PC-3 (cell line): ENCODE measurements at regions not wholly inside any gene's neighbourhood (a gene's known extent, or its start where the extent isn't known, plus 50 kb on each side); places are given as distances from the start of the nearest gene placed in this dataset.

Experiments
- ATAC-seq: fragments of 200-7000 bp; cut with Tn5 transposase; 2 replicates; pipeline ENCODE4 v1.9.1; 2020; ENCODE audit warnings: mild to moderate bottlenecking, moderate library complexity
- BruUV-seq: library from RNA; stranded (reverse); fragments of 400-500 nt; replicated peaks from 2 replicates; lab custom pipeline; 2021; lab: Mats Ljungman, UMichigan
- CTCF ChIA-PET: fragments of 300-600 bp; sonication (Branson Sonifier 250); formaldehyde crosslinking; loops from one replicate; lab custom pipeline; 2022; ENCODE audit warnings: antibody characterized with exemption; lab: Charles Lee
- POLR2A ChIA-PET: fragments of 300-600 bp; sonication (Branson Sonifier 250); formaldehyde crosslinking; loops from one replicate; lab custom pipeline; 2022; ENCODE audit warnings: antibody characterized with exemption; ENCODE audit not compliant: unreplicated experiment; lab: Charles Lee
- DNase-seq: peaks from one replicate; pipeline ENCODE4 v3.0.0-alpha.2; 2015
- H2AFZ ChIP-seq: fragments of 300-600 bp; sonication (generic); 2 replicates; pipeline ENCODE4 v1.6.0; 2016; ENCODE audit warnings: antibody characterized with exemption, low read length
- H3F3A ChIP-seq: fragments of 300-600 bp; sonication (generic); one replicate; pipeline ENCODE4 v1.6.0; 2017; ENCODE audit warnings: antibody characterized with exemption, low read length, control low read depth, mild to moderate bottlenecking; ENCODE audit not compliant: unreplicated experiment
- H3K27ac ChIP-seq: fragments of 300-600 bp; sonication (generic); 2 replicates; pipeline ENCODE4 v1.5.1; 2016; ENCODE audit warnings: mild to moderate bottlenecking, low read length
- H3K27me3 ChIP-seq: fragments of 300-600 bp; sonication (generic); 2 replicates; pipeline ENCODE4 v1.6.1; 2016; ENCODE audit warnings: low read length, mixed read lengths
- H3K36me3 ChIP-seq: fragments of 300-600 bp; sonication (generic); 2 replicates; pipeline ENCODE4 v1.6.1; 2016; ENCODE audit warnings: low read depth, mixed run types, low read length, mixed read lengths
- H3K4me1 ChIP-seq: fragments of 300-600 bp; sonication (generic); 2 replicates; pipeline ENCODE4 v1.5.1; 2016; ENCODE audit warnings: low read length; ENCODE audit not compliant: insufficient read depth
- H3K4me2 ChIP-seq: fragments of 300-600 bp; sonication (generic); 2 replicates; pipeline ENCODE4 v1.6.0; 2016; ENCODE audit warnings: low read length
- H3K4me3 ChIP-seq: fragments of 300-600 bp; sonication (generic); 2 replicates; pipeline ENCODE4 v1.5.1; 2016; ENCODE audit warnings: mild to moderate bottlenecking, low read length, mixed read lengths
- H3K79me2 ChIP-seq: fragments of 300-600 bp; sonication (generic); 2 replicates; pipeline ENCODE4 v1.6.1; 2017; ENCODE audit warnings: low read length, mixed read lengths
- H3K9ac ChIP-seq: fragments of 300-600 bp; sonication (generic); 2 replicates; pipeline ENCODE4 v1.6.0; 2016; ENCODE audit warnings: mild to moderate bottlenecking, low read length
- H3K9me2 ChIP-seq: fragments of 300-600 bp; sonication (generic); replicated peaks from 2 replicates; pipeline ENCODE4 v1.6.1; 2016; ENCODE audit warnings: mixed run types, low read length, mixed read lengths
- H3K9me3 ChIP-seq: fragments of 300-600 bp; sonication (generic); 2 replicates; pipeline ENCODE4 v1.6.1; 2016; ENCODE audit warnings: low read length, mixed read lengths
- H4K20me1 ChIP-seq: fragments of 300-600 bp; sonication (generic); 2 replicates; pipeline ENCODE4 v1.6.1; 2016; ENCODE audit warnings: low read length, mixed read lengths
- CTCF ChIP-seq: fragments of 300-600 bp; sonication (generic); conservative IDR thresholded peaks from 2 replicates; pipeline ENCODE4 v1.5.1; 2017; ENCODE audit warnings: antibody characterized with exemption, low read depth, mild to moderate bottlenecking, low read length
- EZH2 ChIP-seq: fragments of 300-600 bp; sonication (generic); IDR thresholded peaks from one replicate; pipeline ENCODE4 v1.6.1; 2017; ENCODE audit warnings: antibody characterized with exemption, mild to moderate bottlenecking, low read length; ENCODE audit not compliant: unreplicated experiment
- EZH2phosphoT487 ChIP-seq: fragments of 300-600 bp; sonication (generic); IDR thresholded peaks from 2 replicates; pipeline ENCODE4 v1.6.1; 2018; ENCODE audit warnings: mild to moderate bottlenecking, antibody characterized with exemption, low read length, borderline replicate concordance
- intact Hi-C: fragments of 100-400 bp; cut with micrococcal nuclease; formaldehyde crosslinking; loops from 2 replicates; pipeline ENCODE4 v1.9.0; 2023

DNA sequence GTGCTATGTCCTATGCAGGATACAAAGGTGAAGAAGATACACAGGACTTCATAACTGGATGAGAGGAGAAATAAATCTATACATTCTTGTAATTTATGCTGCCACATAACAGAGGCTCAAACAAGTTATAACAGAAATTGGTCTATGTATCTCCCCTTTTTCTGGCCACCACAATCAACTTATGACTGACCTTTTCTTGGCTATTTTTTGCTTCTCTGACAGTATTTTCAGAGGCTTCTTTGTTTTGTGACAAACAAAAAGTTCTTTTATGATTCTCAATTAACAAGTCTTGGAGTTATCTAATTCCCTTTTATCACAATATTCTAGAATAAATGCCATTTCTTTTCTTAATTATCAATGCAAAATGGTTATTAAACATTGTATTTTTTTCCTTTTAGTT lies 953.0 kb upstream of the ZWINT start:
- Histone ChIP-seq H3K27me3 (no peaks in the 10 kb centered on the region), H3K4me1 (no peaks in the 10 kb centered on the region), H3K9me2 (no peaks in the 10 kb centered on the region), H3F3A (no peaks in the 10 kb centered on the region), H3K79me2 (no peaks in the 10 kb centered on the region), H2AFZ (no peak overlapping the region), H3K4me3 (no peak overlapping the region), H3K27ac (no peak overlapping the region), H3K9me3 (no peaks in the 10 kb centered on the region), H3K36me3 (no peaks in the 10 kb centered on the region), H4K20me1 (no peaks in the 10 kb centered on the region), H3K4me2 (no peak overlapping the region), H3K9ac (no peak overlapping the region)
- ATAC-seq (no peak), DNase-seq (no peak)
- POLR2A ChIA-PET, result no interaction called here
- no TSS peak for BruUV-seq
- TF ChIP-seq EZH2 (no peak), CTCF (no peak), EZH2phosphoT487 (no peak)
- CTCF ChIA-PET, result no interaction called here
- intact Hi-C loops, result no loop called here

DNA sequence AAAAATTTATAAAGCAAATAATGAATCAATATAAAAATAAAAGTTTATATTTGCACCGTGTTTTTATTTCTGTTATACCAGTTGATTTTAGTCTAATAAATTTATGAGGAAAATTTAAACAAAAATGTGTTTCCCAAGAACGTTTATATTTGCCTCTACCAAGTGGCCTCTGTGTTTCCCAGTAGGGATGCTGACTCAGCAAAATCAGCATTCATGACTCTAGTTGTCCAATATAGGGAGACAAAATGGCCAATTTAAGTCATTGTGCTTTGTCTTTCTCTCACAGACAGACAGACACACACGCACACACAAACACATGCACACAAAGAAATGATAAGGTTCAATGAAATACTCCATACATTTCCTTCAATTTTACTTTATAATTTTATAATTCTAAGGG lies 942.5 kb upstream of the ZWINT start:
- Histone ChIP-seq H3K36me3 (no peaks in the 10 kb centered on the region), H3K27ac (no peak overlapping the region), H3F3A (no peaks in the 10 kb centered on the region), H3K9me3 (0 out of 2 replicates have a peak, but pooled peaks cover 6% of the 10 kb centered on the region), H3K4me3 (no peak overlapping the region), H2AFZ (no peak overlapping the region), H4K20me1 (no peaks in the 10 kb centered on the region), H3K9ac (no peak overlapping the region), H3K27me3 (no peaks in the 10 kb centered on the region), H3K9me2 (no peaks in the 10 kb centered on the region), H3K4me2 (no peak overlapping the region), H3K79me2 (no peaks in the 10 kb centered on the region), H3K4me1 (no peaks in the 10 kb centered on the region)
- DNase-seq (no peak), ATAC-seq (no peak)
- no TSS peak for BruUV-seq
- TF ChIP-seq EZH2phosphoT487 (no peak), EZH2 (no peak), CTCF (no peak)
- CTCF ChIA-PET, result no interaction called here
- POLR2A ChIA-PET, result no interaction called here
- intact Hi-C loops, result no loop called here

DNA sequence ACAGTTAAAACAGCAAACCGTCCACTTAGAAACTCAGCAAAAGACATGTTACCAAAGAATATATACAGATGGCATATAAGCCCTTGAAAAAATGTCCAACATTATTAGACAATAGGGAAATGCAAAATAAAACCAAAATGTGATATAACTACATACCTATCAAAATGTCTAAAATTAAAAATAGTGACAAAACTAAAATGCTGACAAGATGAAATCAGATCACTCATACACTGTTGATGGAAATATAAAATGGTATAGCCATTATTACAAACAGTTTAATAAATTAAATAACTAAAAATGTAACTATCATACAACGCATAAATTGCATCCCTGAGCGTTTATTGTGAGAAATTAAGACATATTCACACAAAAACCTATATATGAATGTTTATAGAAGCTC lies 939.7 kb upstream of the ZWINT start:
- Histone ChIP-seq H3K9me2 (no peaks in the 10 kb centered on the region), H3K27ac (no peak overlapping the region), H4K20me1 (no peaks in the 10 kb centered on the region), H3K79me2 (no peaks in the 10 kb centered on the region), H2AFZ (no peak overlapping the region), H3K27me3 (no peaks in the 10 kb centered on the region), H3K9me3 (no peaks in the 10 kb centered on the region), H3K9ac (no peak overlapping the region), H3K4me3 (no peak overlapping the region), H3K36me3 (no peaks in the 10 kb centered on the region), H3K4me2 (no peak overlapping the region), H3F3A (no peaks in the 10 kb centered on the region), H3K4me1 (no peaks in the 10 kb centered on the region)
- BruUV-seq, result no TSS peak
- no peak for ATAC-seq
- no peak for DNase-seq
- ChIA-PET CTCF (no interaction called here), POLR2A (no interaction called here)
- intact Hi-C loops, result no loop called here
- TF ChIP-seq CTCF (no peak), EZH2 (no peak), EZH2phosphoT487 (no peak)
